ENCODE measurements at regions not wholly inside any gene's neighbourhood (a gene's known extent, or its start where the extent isn't known, plus 50 kb on each side); places are given as distances from the start of the nearest gene placed in this dataset.
"Not testable (repeated sequence)": the region's sequence is repeated elsewhere in the genome, so short reads cannot be mapped to it uniquely, and the experiment has no call there.

GRCh38 chr6:55957961-55958422 lies 82.6 kb upstream of the BMP5 start:
- DNase-seq (ENCODE audit: low read depth), result no peak

- no peak for DNase-seq (ENCODE audit: low read depth)
Observed at GRCh38 chr6:55955684-55956083, 80.3 kb upstream of the BMP5 start.

GRCh38 chr6:55954436-55954835 lies 79.0 kb upstream of the BMP5 start:
- DNase-seq (ENCODE audit: low read depth), result no peak

DNA sequence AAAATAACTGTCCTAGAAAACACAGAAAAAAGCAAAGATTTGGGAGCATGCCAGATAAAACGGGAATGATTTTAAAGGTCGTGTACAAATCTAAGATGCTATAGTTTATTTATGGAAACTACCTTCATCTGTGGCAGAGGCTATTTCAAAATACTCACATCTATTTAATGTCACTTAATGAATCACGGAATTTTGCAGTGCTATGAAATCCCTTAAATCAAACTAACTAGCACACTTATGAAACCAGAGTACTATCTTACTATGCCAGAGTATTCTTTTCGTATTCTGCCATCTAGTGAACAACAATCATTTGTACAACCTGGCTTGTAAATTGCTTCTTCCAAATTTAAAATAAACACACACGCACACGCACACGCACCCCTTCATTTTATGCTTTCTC lies 77.9 kb upstream of the BMP5 start:
- peak; percentile 76 for DNase-seq (ENCODE audit: low read depth)

GRCh38 chr6:55950071-55950814 lies 74.9 kb upstream of the BMP5 start:
- DNase-seq (ENCODE audit: low read depth), result no peak

DNA sequence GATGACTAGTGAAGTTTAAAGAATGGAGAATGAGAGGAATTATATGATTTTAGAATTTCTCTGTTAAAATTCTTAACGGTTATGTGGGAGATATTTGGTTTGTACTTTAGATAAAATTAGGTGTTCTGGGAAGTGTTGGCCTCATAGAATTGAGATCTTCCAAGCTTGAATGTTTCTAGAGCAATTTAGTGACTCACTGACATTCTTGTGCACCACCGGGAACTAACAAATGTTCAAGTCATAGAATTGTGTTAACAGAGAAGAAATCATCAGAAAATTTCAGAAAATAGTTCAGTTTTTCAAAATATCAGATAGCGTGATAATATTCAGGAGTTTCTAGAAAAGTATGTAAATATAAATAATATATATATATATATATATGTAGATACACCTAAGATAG lies 67.9 kb upstream of the BMP5 start:
- DNase-seq (ENCODE audit: low read depth), result peak; percentile 63

- DNase-seq (ENCODE audit: low read depth), result peak; percentile 49
Observed at GRCh38 chr6:55941702-55942101, 66.3 kb upstream of the BMP5 start.

DNA sequence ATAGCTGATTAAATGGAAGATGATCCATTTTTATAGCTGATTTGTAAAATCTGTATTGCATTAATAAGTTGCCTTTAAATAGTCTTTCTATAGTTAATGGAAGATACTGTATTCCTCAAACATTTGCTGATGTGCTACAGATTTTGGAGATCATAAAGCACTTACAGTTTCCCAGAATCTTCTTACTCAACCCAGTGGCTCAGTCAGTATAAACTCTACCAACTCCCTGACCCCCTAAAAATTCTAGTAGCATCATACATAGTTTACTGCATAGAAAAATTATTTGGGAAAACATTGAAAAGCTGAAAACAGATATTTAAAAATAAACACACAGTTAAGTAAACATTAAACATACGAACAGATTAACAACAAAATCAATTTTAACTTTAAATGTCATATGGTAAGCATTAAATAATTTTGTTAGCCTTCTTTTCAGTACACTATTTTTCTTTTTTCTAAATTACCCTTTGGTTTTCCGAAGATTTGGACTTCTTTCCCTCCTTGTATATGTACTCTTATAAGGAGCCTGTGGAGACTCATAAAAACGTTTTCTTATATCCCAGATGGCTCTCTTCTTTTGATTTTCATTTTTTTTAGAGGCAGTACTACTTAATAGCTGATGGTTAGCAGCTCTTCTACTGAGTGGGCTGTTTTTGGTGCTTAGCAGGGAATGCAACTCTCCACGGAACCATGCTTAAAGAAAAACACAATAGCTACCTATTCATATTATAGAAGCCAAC lies 62.7 kb upstream of the BMP5 start:
- no peak for DNase-seq (ENCODE audit: low read depth)

DNA sequence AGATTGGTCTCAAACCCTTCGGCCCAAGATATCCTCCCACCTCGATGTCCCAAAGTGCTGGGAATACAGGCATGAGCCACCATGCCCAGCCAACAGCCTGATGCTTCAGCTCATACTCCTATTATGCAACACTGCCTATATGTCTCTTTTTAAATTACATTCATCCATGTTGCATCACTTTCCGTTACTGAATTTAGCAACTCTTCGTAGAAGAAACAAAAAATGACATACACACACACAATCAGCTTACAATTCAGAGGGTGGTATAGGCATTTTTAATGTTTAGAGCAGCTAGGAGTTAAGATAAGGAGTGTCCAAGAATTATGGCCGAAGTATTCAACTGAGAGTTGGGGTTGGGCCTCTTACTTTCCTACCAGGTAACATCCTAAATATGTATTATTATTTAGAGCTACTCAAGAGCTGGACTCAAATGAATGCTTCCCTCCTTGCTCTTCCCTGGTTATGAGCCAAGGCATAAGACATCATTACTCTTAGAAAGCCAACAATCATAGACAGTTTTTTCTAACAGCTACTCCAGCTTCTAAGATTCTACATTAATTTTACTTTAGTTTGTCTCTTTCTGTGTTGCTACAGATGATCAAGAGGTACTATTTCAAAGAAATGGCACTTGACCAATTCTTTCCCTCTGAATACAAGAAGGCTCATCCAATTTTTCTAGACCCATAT lies 62.0 kb upstream of the BMP5 start:
- DNase-seq (ENCODE audit: low read depth), result no peak

GRCh38 chr6:55931101-55931500 lies 55.7 kb upstream of the BMP5 start:
- DNase-seq (ENCODE audit: low read depth), result no peak

GRCh38 chr6:55927713-55928112 lies 52.3 kb upstream of the BMP5 start:
- DNase-seq (ENCODE audit: low read depth), result not testable (repeated sequence)

- DNase-seq (ENCODE audit: low read depth), result peak; percentile 95
Observed at GRCh38 chr6:55925292-55925691, 49.9 kb upstream of the BMP5 start.
